Endometrium (tissue), 2 donors: ENCODE measurements at regions not wholly inside any gene's neighbourhood (a gene's known extent, or its start where the extent isn't known, plus 50 kb on each side); places are given as distances from the start of the nearest gene placed in this dataset.

Experiments
- FAIRE-seq: peaks from 2 replicates; lab custom pipeline; 2012; peaks lifted over from hg19 to GRCh38; lab: Jason Lieb, UNC
- donor health status: control.
- donor health status: control.

DNA sequence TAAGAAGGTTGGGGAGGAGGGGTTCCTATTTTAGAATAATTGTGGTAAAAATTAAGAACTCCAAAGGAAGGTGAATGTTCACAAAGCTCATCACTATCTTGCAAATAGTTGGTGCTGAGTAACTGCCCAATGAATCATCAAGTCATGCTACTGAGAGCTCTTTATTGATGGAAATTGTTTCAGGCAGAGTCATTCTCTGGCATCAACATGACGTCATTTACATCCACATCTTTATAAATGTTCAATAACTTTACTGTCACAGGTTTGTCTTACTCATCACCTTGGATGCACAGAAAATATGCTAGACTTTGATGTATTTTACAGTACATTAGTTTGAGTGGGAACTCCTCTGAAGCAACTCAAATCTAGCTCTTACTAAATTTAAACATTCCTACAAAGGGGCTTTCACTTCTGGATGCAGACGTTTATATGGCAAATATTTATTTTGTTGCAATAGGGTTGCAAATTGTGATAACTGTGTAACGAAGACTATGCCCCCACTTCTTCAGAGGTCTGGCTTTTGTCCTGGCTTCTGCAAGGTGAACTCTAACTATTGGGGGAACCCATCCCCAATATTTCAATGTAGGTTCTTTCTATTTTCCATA is 273.7 kb upstream of the AJAP1 start:
- no peak for FAIRE-seq

DNA sequence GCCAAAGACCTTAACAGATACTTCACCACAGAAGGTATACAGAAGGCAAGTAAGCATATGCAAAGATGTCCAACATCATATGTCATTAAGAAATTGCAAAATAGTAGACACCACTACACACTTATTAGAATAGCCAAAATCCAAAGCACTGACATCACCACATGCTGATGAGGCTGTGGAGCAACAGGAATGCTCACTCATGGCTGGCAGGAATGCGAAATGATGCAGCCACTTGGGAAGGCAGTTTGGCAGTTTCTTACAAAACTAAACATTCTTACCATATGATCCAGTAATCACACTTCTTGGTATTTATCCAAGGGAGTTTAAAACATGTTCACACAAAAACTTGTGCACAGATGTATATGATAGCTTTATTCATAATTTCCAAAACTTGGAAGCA is 261.2 kb upstream of the AJAP1 start:
- FAIRE-seq, result no peak

DNA sequence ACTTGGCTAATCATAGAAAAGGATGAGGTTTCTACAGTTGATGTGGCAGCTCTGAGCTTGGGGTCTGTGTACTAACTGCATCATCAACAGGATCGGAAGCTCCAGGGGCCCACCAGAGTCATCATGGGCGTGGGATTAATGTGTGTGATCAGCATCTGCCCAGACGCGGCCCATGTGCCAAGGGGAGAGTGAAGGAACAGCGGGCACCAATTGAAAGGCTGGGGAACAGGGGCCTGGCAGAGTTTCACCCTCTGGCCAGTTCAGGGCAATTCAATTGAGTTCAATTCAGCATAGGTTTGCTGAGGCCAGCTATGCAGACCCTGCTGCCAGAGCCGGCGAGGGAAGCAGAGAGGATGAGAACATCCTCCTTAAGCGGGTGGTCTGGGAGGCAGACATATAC is 260.0 kb upstream of the AJAP1 start:
- FAIRE-seq, result no peak

DNA sequence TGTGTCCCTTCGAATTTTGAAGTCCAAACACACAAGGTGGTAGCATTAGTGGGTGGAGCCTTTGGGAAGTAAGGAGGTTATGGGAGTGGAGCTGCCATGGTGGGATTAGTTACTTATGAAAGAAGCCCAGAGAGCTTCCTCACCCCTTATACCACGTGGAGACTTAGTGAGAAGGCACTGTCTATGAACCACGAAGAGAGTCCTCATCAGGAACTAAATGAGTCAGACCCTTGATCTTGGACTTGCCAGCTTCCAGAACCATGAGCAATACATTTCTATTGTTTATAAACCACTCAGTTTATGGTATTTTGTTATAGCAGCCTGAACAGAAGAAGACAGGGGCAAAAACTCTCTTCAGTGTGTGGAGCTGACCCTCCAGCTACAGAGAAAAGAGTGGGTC is 259.3 kb upstream of the AJAP1 start:
- FAIRE-seq, result no peak

DNA sequence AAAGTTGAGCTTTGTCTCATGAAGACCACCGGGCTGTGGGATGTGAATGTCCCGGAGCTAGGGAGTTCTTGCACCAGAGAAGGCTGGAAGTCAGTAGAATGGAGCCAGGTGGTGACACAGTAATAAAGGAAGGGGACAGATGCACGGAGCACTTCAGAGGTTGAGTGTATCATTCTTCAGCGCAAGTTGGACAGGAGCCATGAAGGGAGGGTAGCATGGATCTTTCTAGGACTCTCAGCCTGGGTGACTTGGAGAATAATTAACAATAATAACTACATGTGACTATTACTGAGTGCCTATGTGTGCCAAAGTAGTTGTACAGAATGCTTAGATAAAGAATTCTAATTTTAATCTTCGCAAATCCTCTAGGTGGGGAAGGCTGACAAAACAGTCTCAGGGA is 258.7 kb upstream of the AJAP1 start:
- FAIRE-seq, result no peak

DNA sequence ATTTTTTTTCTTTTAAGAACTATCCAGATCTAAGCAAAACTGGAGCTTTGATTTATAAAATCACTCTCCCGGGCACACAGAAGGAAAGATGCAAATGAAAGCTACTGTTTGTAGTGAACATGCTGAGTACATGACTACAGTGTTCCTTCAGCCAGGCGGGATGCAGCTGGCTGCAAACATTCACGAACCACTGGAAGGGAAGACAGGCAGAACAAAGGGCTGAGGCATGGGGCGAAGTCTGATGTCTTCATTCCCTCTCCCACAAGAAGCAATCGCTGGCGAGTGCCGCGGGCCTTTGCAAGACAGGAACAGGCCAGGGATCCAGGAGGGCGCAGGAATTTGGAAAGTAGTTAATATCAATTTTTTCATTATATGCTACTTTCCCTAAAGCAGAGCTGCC is 257.9 kb upstream of the AJAP1 start:
- no peak for FAIRE-seq

DNA sequence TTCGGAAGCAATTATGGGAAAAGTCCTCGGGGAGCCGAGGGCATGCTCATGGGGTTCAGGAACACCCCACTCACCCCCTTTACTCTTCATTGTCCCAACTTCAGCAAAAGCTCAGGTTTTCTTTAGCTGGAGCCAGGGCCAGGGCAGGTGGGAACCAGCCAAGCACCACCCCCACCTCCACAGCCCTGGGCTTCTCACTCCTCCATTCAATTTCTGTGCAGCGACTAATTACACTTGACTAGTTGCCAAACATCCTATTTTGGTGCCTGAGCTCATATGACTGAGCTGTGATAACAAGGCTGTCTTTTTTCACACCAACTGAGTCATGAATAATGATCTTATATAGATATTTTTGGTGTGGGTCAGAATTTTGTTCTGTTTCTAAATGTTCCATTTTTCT is 257.2 kb upstream of the AJAP1 start:
- FAIRE-seq, result no peak

DNA sequence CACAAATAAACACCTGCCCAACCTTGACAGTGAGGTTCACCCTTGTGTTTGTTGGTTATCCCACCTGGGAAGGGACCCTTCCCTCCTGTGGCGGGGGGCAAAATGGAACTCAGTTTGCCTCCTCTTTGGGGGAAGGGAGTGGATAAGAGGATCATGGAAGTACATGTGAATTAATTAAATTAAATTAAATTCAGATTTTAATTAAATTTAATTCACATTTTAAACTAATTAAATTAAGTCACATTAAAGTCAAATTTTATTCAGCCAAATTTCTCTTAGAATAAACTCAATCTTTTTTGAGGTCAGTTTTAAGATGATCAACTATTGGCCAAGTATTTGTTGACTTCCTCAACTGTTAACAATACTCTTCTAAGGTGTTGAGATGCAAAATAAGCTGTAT is 252.4 kb upstream of the AJAP1 start:
- no peak for FAIRE-seq

DNA sequence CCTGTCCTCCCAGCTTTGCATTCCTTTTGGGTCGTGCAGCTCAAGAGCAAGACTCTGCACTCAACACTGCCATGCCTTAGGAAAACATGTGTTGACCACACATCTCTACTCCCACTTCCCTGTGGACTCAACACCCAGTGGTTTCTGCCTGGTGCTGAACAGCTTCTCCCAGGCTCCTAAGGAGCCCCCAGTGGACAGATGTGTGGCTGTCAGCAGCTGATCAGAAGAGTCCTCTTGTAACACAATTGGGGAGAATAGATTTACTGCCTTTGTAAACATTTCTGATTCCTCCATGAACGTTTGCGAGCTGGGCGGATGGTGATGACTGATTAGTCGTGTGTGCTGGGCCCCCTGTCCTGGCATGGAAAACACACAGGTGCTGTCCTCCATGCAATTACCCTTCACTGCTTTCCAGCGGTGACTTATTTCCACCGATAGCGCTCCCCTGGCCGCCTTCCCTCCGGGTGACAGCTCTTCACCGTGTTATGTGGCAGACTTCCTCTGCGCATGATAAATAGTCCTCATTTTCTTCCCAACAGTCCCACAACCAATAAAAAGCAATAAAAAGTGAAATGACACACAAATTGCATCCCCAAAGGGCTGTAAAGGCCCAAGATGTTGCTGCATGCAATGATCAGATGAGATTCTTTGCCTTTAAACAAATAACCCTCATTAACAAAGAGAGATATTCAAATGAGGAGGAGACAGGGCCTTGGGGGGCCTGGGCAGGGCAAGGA is 249.4 kb upstream of the AJAP1 start:
- no peak for FAIRE-seq

DNA sequence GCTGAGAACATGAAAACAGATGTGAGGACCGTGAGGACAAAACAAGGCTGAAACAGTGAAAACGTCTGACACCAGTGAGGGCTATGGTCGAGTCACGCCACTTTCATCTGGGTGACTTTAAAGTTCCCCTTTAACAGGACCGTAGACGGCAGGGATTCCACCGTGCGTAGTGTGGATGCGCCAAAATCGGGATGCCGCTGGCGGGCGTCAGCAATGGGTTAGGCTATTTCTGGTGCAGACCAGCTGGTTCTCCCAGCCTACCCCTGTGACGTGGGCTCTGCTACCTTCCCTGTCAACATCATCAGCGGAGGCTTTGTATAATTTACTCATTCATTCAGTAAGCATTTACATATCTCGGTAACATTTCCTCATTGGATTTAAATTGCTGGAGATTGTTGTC is 246.6 kb upstream of the AJAP1 start:
- FAIRE-seq, result no peak

DNA sequence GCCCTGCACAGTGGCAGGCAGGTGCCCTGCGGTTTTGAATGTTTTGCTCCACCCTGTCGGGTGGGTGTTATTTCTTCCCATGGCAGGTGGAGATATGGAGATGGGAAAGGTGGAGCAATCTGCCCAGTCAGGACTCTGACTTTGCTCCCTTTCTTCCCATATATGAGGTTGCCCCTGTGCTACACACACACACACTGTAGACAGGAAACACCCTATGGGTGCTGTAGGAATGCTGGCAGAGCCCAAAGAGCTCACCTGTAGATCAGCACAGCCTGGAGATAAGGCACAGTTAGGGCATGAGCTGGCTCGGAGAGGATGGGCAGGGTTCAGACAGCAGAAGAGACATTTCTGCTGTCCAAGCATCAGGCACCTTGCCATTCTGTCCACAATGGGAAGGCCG is 246.0 kb upstream of the AJAP1 start:
- FAIRE-seq, result no peak

DNA sequence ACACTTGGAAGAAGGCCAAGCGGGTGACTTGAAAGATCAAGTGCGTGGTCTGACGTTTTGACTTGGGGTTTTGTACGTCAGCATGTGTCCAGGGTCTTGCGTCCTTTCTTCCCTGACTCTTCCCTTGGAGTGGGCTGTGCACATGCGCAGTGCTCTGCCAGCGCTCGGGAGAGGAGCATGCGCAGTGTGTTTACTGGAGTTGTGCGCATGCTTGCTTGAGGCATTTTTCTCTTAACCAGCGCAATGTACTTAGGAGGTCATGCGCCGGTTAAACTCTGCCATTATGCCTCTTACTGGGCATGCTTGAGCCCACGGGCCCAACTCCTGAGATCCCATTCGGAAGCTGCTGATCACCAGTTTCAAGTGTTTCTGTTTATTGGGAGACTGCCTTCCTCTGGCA is 242.5 kb upstream of the AJAP1 start:
- FAIRE-seq, result no peak

DNA sequence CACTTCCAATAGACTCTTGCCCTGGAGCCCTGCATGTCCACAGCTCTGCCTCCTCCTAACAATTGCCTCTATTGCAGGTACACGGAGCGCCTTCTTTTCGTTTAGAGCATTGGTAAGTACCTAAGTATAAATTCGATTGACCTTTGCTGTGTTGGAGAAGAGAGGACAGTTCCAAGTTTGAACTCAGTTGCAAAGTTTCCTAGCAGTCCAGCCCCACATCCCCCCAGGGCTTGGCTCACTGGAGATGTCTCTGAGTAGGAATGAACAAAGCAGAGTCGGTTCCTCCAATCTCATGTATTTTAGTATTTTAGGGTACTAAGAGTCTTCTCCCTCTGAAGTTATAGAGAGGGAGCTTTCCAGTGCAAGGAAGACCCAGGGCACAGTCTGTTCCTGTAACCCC is 238.9 kb upstream of the AJAP1 start:
- no peak for FAIRE-seq

DNA sequence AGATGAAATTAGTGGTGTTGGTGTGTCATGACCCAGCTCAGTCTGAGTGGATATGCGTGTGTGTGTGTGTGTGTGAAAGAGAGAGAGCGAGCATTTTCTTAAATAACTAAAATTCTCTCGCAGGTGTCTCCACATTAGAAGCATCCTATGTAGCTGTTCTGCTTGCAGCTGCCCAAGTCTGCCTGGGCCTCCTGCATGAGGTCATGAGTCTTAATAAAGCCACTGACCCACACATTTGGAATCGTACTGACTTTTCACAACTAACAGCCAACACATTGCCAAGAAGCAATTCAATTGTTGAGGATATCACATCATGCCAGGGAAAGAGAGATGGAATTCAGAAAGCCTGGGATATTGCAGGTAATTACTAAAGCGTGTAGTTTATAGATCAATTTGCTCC is 238.2 kb upstream of the AJAP1 start:
- no peak for FAIRE-seq

DNA sequence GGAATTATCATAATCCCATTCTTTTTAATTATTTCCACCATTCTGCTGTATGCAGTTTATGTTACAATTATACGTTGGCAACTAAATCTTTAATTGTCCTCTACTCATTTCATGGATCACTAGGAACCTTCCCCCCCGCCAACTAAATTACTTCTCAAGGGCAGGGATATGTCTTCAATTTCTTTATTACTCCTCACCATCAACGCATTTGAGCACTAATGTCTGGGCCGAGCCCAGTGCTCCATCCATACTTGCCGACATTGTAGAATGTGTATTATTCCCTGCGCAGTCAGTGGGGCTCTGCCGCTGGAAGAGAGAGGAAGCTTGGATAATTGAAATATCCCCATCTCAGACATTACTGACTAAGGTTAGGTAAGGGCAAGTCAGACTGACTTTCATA is 236.4 kb upstream of the AJAP1 start:
- no peak for FAIRE-seq

DNA sequence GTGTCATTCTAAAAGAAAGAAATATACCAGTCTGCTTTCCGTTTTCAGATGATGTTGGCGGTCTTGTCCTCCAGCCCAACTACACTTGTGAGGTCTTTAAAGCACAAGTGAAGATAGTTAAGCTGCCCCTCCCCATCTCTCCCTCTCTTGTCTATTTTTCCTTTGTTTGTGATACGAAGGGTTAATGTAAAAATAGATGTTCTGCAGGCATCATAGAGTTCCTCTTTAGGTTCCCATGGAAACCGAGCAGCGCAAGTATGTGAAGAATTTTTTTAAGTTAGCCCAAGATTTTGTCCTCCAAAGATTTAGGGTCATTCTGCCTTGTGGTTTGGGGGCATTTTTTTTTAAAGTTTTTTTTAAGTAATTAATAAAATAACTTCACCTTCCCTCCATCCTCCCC is 232.4 kb upstream of the AJAP1 start:
- no peak for FAIRE-seq

DNA sequence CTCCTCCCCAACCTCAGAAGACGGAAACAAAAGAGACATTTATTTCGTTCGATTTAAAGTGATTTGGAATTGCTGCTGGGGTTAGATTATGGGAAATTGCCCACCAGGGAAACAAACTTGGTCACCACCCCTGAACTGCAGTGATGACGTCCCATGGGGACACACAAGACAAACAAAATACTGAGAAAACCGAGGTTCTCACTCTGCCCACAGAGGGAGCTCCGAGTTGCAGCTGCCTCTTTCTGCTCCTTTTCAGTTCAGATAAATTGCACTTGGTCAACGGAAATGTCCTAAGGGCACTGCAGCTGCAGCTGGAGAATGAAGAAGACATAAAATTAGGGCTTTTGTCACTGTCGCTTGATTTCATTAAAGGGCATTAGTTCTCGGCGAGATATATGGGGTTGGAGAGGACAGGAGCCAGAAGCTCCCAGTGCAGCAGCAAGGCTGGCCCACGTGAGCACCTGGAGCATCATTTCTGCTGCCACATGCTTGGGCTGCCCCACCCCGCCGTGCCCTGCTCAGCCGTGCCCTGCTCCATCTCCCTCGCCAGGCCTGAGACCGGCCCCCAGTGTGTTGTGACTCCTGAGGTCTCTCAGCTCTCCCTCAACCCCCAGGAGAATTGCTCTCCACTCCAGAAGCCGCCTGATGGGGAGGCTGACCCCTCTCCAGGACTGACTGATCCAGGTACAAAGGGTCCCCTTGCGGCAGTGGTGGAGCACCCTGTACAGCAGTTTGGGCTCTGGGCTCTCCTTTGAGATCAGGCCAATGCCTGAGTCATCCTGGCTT is 231.7 kb upstream of the AJAP1 start:
- no peak for FAIRE-seq

DNA sequence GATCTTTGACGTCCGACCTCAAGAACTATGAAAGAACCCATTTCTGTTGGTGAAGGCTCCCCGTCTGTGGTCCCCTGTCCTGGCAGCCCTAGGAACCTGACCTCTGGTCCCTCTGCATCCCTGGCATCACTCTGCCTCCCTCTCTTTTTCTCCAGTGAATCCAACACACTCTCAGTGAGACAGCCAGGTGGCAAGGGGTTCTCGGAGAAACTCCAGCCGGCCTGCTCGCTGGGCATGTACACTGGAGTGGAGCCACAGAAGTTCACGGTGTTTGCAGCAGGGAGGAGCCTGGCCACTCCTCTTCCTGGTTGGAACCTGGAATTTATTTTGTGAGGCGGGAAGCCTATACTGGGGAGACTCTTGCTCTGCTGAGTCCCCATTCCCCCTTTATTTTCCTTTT is 230.2 kb upstream of the AJAP1 start:
- no peak for FAIRE-seq

DNA sequence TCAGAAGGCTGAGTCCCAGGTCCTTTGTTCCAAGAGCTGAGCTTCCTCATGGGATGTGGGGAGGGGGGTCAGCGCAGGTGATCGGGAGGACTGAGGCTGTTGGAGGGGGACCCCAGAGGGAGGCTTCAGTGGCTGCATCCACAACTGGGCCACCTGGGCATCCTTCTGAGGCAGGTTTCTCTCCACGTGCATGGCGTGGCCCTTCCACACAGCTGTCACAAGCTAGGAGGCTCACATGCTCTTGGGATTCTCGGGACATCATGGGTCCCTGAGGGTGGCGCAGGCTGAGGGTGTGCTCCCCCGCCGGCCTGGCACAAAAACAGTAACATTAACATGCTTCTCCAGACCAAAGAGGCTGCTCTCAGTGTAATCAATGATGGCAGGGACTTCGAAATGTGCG is 229.6 kb upstream of the AJAP1 start:
- no peak for FAIRE-seq

DNA sequence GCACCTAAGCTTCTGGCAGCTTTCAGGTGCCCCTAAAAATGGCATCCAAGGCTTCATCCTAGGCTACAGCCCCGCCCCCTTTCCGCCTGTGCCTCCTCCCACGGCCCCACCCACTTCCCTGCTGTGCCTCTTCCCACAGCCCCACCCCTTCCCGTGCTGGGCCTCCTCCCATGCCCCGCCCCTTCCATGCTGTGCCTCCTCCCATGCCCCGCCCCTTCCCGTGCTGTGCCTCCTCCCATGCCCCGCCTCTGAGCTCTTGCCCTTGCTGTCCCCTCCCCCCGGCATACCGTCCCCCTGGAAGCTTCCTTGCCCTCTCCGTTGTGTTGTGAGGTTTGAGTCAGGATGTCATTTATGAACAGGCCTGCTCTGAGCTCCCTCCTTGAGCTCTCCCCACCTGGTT is 228.5 kb upstream of the AJAP1 start:
- FAIRE-seq, result no peak

DNA sequence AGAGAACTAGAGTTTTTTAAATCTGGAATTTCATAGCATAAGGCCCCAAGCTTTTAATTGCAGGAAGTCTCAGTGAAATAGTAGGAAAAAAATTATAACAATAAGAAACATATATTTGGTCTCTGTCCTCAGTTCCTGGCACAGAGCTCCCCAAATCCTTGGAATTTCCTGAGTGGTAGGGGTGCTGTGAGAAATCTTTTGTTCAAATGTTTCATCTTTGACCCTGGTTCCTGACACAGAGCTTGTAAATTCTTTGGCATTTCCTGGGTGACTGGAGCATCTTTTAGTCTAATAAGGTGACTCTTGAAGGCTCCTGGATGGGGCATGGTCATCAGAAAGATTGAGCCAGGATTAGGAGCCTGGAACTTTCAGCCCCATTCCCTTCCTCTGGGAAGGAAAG is 225.7 kb upstream of the AJAP1 start:
- FAIRE-seq, result no peak

DNA sequence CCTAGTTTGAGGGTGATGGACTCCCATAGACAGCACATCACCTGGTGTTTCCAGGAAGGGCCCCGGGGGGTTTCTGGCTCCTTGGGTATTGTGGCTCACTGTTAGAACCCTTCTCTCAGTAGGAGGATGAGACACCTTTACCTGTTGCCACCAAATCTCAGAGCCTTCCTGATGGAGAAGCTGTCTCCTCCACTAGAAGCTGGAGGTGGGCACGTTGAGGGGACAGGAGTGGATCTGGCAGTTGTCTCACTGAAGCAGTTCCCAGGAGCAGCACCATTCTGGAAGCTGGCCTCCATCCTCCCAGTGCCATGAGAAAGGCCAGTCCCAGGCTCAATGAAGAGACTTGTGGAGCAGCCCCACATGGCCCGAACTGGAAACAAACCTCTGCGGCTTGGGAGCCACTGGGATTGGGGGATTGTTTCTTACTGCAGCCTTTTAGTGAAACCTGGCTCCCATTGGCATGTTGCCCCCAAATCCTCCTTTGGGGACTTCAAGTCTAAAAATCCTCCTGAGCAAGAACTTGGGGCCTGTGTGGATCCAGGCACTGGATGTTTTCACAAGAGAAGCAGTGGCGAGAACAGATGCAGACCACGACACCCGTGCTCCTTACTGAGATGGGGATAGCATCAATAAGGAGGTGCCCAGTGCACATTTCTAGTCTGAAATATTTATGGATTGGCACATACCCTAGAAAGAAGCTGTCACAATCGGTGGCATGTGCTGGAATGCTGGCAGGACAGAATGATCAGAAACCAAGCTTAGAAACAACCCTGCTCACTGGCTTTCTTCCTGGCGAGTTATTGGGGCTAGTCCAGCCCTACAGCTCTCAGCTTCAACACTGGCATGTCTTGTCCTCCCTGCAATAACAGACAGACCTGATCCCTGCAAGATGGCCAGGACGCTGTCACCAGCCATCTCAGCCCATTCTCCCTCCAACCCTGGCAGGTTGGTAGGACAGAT is 223.7 kb upstream of the AJAP1 start:
- no peak for FAIRE-seq
